Activated naive CD4-positive, alpha-beta T cell treated with anti-CD3 and anti-CD28 coated beads for 36 hours (primary cell): ENCODE measurements at regions not wholly inside any gene's neighbourhood (a gene's known extent, or its start where the extent isn't known, plus 50 kb on each side); places are given as distances from the start of the nearest gene placed in this dataset.
A peak's percentile ranks its signal among the peaks of the same experiment; 100 is the strongest.

ENCODE experiments used
- CTCF ChIA-PET: fragments of 350-600 bp; sonication (Branson Sonifier 250); formaldehyde crosslinking; loops from one replicate; lab custom pipeline; 2021; ENCODE audit warnings: antibody characterized with exemption; lab: Charles Lee
- DNase-seq: peaks from one replicate; pipeline ENCODE4 v3.0.0-alpha.2; 2020
- H3K27ac Mint-ChIP-seq: one replicate; pipeline ENCODE4 v1.8.0; 2021; ENCODE audit warnings: mild to moderate bottlenecking, mixed read lengths
- H3K27me3 Mint-ChIP-seq: one replicate; pipeline ENCODE4 v1.8.0; 2021; ENCODE audit warnings: low read depth, mixed read lengths
- H3K36me3 Mint-ChIP-seq: one replicate; pipeline ENCODE4 v1.8.0; 2021; ENCODE audit warnings: low read depth, mixed read lengths
- H3K4me1 Mint-ChIP-seq: one replicate; pipeline ENCODE4 v1.8.0; 2021; ENCODE audit warnings: low read depth, mixed read lengths
- H3K4me3 Mint-ChIP-seq: one replicate; pipeline ENCODE4 v1.8.0; 2021; ENCODE audit warnings: mild to moderate bottlenecking, moderate library complexity, mixed read lengths
- H3K9me3 Mint-ChIP-seq: one replicate; pipeline ENCODE4 v1.8.0; 2021; ENCODE audit warnings: mixed read lengths
- intact Hi-C: fragments of 100-400 bp; cut with micrococcal nuclease; formaldehyde crosslinking; loops from one replicate; pipeline ENCODE4 v1.15.1; 2023

GRCh38 chr1:58924821-58925220, 141.0 kb upstream of the JUN start:
- CTCF ChIA-PET: no interaction called here
- intact Hi-C loops: no loop called here

DNA sequence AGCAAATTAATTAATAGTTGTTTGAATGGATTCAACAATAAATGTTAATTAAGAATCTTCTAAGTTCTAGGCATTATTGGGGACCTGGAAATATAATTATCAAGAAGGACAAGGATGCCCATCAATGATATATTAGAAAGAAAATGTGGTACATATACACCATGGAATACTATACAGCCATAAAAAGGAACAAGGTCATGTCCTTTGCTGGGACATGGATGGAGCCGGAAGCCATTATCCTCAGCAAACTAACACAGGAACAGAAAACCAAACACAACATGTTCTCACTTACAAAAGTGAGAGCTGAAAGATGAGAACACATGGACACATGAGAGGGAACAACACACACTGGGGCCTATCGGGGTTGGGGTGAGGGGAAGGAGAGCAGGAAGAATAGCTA, 141.4 kb upstream of the JUN start:
- DNase-seq: no peak
- Mint-ChIP-seq H3K4me1 (peaks cover 27% of the 10 kb centered on the region), H3K4me3 (no peak overlapping the region), H3K27ac (no peak overlapping the region), H3K27me3 (no peaks in the 10 kb centered on the region), H3K9me3 (no peaks in the 10 kb centered on the region), H3K36me3 (no peaks in the 10 kb centered on the region)
- CTCF ChIA-PET: interaction anchor here (0.6 to 0.9 kb wide), 2 partner anchors 19 to 418 kb away, joined by 3 read pairs; no protein-coding TSS in a partner anchor
- intact Hi-C loops: no loop called here

More at GRCh38 chr1:58924821-58925220, 141.0 kb upstream of the JUN start:
- H3K27me3 Mint-ChIP-seq: no peaks in the 10 kb centered on the region
- H3K4me1 Mint-ChIP-seq: peaks cover 25% of the 10 kb centered on the region
- no peak overlapping the region for H3K27ac Mint-ChIP-seq
- no peak overlapping the region for H3K4me3 Mint-ChIP-seq
- DNase-seq: no peak
- no peaks in the 10 kb centered on the region for H3K9me3 Mint-ChIP-seq
- no peaks in the 10 kb centered on the region for H3K36me3 Mint-ChIP-seq

DNA sequence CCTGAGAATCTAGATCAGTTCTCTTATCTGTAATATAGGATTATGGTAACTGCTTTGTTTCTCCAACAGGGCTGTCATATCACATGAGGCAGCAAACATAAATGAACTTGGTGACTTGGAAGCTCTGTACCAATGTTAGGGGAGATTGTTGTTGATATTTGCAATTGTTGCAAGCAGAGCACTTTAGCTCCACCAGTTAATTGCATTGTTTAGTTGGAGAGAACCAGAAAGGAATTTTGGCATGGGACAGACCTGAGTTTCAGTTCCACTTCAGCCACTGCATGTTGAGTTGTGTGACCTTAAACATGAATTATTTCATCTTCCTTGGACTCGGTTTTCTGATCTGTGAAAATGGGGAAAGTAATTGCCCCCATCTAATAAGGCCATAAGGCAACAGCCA, 142.3 kb upstream of the JUN start:
- Mint-ChIP-seq H3K4me1 (peaks cover 27% of the 10 kb centered on the region), H3K36me3 (no peaks in the 10 kb centered on the region), H3K27me3 (no peaks in the 10 kb centered on the region), H3K9me3 (no peaks in the 10 kb centered on the region), H3K4me3 (no peak overlapping the region), H3K27ac (no peak overlapping the region)
- intact Hi-C loops: no loop called here
- CTCF ChIA-PET: interaction anchor here (0.9 kb wide), 1 partner anchor 20 kb away, joined by 3 read pairs; no protein-coding TSS in a partner anchor
- no peak for DNase-seq

- Mint-ChIP-seq H3K4me1 (peaks cover 28% of the 10 kb centered on the region), H3K27me3 (no peaks in the 10 kb centered on the region), H3K27ac (no peak overlapping the region), H3K9me3 (no peaks in the 10 kb centered on the region), H3K4me3 (no peak overlapping the region), H3K36me3 (no peaks in the 10 kb centered on the region)
- no peak for DNase-seq
- CTCF ChIA-PET: no interaction called here
- intact Hi-C loops: no loop called here
Observed at GRCh38 chr1:58927041-58927721, 143.3 kb upstream of the JUN start.

GRCh38 chr1:58927722-58928085, 143.9 kb upstream of the JUN start:
- no peaks in the 10 kb centered on the region for H3K9me3 Mint-ChIP-seq
- no peaks in the 10 kb centered on the region for H3K27me3 Mint-ChIP-seq
- no peak for DNase-seq
- H3K36me3 Mint-ChIP-seq: no peaks in the 10 kb centered on the region
- intact Hi-C loops: no loop called here
- no peak overlapping the region for H3K27ac Mint-ChIP-seq
- H3K4me1 Mint-ChIP-seq: peaks cover 23% of the 10 kb centered on the region
- CTCF ChIA-PET: no interaction called here
- H3K4me3 Mint-ChIP-seq: no peak overlapping the region

DNA sequence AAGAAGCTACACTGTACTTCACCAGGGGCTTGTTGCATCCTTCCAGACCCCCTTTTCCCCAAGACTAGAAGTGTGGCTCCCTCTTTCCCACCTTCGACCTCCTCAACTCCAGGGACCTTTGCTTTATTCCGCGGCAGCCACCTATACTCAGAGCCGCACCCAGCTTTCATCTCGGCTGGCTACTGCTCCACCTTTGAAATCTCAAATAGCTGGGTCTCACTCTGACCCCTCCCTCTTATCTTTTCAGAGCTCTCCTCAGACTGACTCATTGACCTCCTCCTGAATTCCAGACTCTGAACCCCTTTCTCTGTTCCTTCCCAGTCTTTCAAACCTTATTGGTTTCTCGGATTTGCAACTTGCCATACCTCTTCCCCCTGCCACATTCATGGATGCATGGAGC, 144.7 kb upstream of the JUN start:
- intact Hi-C loops: no loop called here
- Mint-ChIP-seq H3K4me3 (no peak overlapping the region), H3K27ac (no peak overlapping the region), H3K36me3 (no peaks in the 10 kb centered on the region), H3K27me3 (no peaks in the 10 kb centered on the region), H3K4me1 (peaks cover 23% of the 10 kb centered on the region), H3K9me3 (no peaks in the 10 kb centered on the region)
- no peak for DNase-seq
- CTCF ChIA-PET: no interaction called here

DNA sequence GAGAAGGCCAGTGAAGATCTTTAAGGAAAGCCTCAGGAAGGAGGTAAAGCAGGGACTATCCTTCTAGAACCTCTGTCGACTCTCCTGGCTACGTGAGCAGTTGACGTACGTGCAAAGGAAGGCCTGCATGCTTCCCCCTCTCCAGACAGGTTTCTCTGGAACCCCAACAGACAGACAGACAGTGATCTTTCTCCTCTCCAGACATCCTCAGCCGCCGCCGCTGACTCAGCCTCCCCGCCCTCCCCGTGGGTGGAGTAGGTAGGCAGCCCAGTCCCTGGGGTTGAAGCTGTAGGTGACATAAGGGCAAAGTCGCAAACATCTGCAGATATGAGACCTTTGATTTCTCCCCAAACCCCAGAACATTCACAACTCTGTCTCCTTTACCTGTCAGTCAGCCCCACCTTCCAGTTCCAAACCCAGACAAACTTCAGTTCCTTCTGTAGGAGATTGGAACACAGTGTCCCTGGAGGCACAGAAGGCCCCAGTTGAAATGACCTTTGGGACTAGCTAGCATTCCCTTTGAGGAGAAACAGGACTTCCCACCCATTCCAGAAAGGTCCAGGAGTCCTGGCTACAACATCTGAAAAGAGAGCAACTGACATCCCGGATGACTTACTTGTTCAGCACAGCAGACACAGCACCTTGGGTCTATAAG, 146.0 kb upstream of the JUN start:
- H3K4me1 Mint-ChIP-seq: peaks cover 23% of the 10 kb centered on the region
- H3K4me3 Mint-ChIP-seq: no peak overlapping the region
- no peak overlapping the region for H3K27ac Mint-ChIP-seq
- DNase-seq: peak; percentile 65
- H3K9me3 Mint-ChIP-seq: no peaks in the 10 kb centered on the region
- no peaks in the 10 kb centered on the region for H3K36me3 Mint-ChIP-seq
- CTCF ChIA-PET: no interaction called here
- intact Hi-C loops: no loop called here
- no peaks in the 10 kb centered on the region for H3K27me3 Mint-ChIP-seq

DNA sequence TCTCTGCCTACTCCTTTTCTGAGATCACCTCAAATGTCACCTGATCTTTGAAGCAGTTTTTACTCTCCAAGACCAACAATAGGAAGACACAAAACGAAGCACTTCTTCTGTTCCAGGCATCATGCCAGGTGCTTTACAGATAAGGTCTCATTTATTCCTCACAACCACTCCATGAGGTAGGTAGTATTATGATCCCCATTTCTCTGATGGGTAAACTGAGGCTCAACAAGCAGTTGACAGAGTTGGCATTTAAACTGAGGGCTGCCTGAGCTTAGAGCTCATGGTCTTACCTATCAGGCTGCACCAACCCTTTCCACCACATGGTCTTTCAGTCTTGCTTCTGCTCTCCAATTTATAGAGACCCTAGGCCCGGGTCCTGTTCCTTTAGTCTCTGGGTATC, 147.2 kb upstream of the JUN start:
- no peaks in the 10 kb centered on the region for H3K36me3 Mint-ChIP-seq
- CTCF ChIA-PET: no interaction called here
- no peak overlapping the region for H3K27ac Mint-ChIP-seq
- H3K9me3 Mint-ChIP-seq: no peaks in the 10 kb centered on the region
- no peak for DNase-seq
- intact Hi-C loops: no loop called here
- no peaks in the 10 kb centered on the region for H3K27me3 Mint-ChIP-seq
- H3K4me1 Mint-ChIP-seq: peaks cover 23% of the 10 kb centered on the region
- no peak overlapping the region for H3K4me3 Mint-ChIP-seq

DNA sequence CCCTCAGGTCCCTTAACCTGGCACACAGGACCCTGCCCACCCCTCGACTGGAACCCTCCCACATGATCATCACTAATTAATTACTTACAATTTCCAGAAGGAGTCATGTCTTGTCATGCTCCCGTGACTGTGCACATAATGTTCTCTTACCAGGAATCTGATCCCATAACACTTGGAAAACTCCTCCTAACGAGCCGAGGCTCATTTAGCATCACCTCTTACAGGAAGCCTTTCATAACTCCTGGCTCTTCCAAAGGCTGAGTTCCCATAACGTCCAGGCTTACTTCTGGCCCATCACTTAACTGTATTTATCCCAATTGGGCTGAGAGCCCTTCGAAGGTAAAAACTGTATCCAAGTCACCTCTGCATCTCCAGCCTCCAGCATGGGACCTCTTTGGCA, 147.9 kb upstream of the JUN start:
- CTCF ChIA-PET: interaction anchor here (0.6 kb wide), 1 partner anchor 137 kb away, joined by 3 read pairs; no protein-coding TSS in a partner anchor

GRCh38 chr1:58932859-58933598, 149.2 kb upstream of the JUN start:
- Mint-ChIP-seq H3K4me1 (peaks cover 19% of the 10 kb centered on the region), H3K4me3 (no peak overlapping the region), H3K36me3 (no peaks in the 10 kb centered on the region), H3K27ac (no peak overlapping the region), H3K9me3 (no peaks in the 10 kb centered on the region), H3K27me3 (no peaks in the 10 kb centered on the region)
- intact Hi-C loops: no loop called here
- DNase-seq: no peak
- CTCF ChIA-PET: interaction anchor here (0.9 kb wide), 1 partner anchor 16 kb away, joined by 3 read pairs; no protein-coding TSS in a partner anchor

More for the DNA sequence above, 147.9 kb upstream of the JUN start:
- Mint-ChIP-seq H3K4me3 (no peak overlapping the region), H3K9me3 (no peaks in the 10 kb centered on the region), H3K27ac (no peak overlapping the region), H3K36me3 (no peaks in the 10 kb centered on the region), H3K27me3 (no peaks in the 10 kb centered on the region), H3K4me1 (peaks cover 23% of the 10 kb centered on the region)
- intact Hi-C loops: no loop called here
- DNase-seq: no peak

- CTCF ChIA-PET: interaction anchor here (0.9 kb wide), 1 partner anchor 16 kb away, joined by 3 read pairs; no protein-coding TSS in a partner anchor
Observed at GRCh38 chr1:58933599-58933926, 149.7 kb upstream of the JUN start.

DNA sequence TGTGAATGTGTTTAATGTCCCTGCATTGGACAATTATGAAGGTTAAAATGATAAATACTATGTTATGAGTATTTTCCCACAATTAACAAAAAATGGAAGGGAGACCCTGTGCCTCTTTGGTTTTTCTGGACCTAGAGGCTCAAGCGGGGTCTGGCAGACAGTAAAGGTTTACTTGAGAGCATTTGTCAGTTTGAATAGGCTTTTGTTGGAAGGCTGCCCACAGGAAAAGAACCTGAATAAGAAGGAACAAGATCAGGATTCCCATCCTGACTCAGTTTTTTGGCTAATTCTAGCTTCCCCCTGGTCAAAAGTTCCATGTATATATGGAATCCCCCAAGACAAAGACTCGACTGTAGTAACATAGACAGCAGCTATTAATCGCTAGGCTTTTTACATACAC, 150.9 kb upstream of the JUN start:
- CTCF ChIA-PET: no interaction called here
- Mint-ChIP-seq H3K27me3 (no peaks in the 10 kb centered on the region), H3K27ac (no peak overlapping the region), H3K4me1 (peaks cover 14% of the 10 kb centered on the region), H3K4me3 (no peak overlapping the region), H3K9me3 (no peaks in the 10 kb centered on the region), H3K36me3 (no peaks in the 10 kb centered on the region)
- no peak for DNase-seq
- intact Hi-C loops: no loop called here

More at GRCh38 chr1:58933599-58933926, 149.7 kb upstream of the JUN start:
- H3K27ac Mint-ChIP-seq: no peak overlapping the region
- intact Hi-C loops: no loop called here
- peaks cover 19% of the 10 kb centered on the region for H3K4me1 Mint-ChIP-seq
- H3K9me3 Mint-ChIP-seq: no peaks in the 10 kb centered on the region
- H3K4me3 Mint-ChIP-seq: no peak overlapping the region
- no peaks in the 10 kb centered on the region for H3K36me3 Mint-ChIP-seq
- DNase-seq: no peak
- no peaks in the 10 kb centered on the region for H3K27me3 Mint-ChIP-seq
